HG02973 (cell line): ENCODE measurements at regions not wholly inside any gene's neighbourhood (a gene's known extent, or its start where the extent isn't known, plus 50 kb on each side); places are given as distances from the start of the nearest gene placed in this dataset.

Source experiments
- ATAC-seq: cut with Tn5 transposase; IDR thresholded peaks from one replicate; pipeline ENCODE4 v1.9.1; 2021; ENCODE audit warnings: moderate library complexity; ENCODE audit not compliant: unreplicated experiment

DNA sequence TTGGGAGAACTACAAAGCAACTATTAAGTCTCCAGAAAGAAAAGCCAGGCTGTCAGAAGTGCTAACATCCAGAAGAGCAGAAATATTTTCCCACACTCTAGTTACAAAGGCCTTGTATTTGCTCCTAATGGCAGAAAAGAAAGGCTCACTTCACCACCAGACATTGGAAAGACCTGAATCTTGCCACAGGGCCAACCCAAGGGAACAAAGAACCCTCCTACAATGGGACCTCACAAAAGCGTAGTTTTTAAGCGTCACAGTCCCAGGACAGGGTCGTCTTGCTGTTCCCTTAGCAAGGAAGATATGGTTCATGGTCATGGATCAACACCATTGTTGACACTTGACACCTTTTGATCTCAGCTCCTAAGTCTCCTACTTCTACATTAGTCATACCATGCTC is 119.1 kb downstream of the RPS29 start:
- no peak for ATAC-seq

DNA sequence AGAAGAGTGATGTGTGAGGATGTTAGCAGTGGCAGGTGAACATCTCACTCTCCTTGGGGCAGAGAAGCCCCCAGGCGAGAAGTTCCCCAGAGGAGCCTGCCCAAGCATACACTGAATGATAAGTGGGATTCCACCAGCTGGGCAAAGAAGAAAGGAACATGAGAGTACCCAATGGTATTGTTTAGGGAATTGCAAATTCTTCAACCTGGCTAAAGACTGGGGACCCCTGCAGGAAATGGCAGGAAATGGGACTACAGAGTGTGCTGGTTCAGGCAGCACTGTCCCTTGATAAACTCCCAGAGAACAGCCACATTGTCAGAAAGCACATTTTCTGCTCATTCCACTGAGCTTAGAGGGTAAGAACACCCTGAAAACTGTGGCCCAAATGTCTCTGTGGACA is 121.3 kb downstream of the RPS29 start:
- ATAC-seq = no peak

- no peak for ATAC-seq
Measured at GRCh38 chr14:49463146-49463545, 123.0 kb downstream of the RPS29 start.

- ATAC-seq = peak; percentile 90
Measured at GRCh38 chr14:49461529-49462401, 124.4 kb downstream of the RPS29 start.

GRCh38 chr14:49460662-49461061 is 125.5 kb downstream of the RPS29 start:
- no peak for ATAC-seq

DNA sequence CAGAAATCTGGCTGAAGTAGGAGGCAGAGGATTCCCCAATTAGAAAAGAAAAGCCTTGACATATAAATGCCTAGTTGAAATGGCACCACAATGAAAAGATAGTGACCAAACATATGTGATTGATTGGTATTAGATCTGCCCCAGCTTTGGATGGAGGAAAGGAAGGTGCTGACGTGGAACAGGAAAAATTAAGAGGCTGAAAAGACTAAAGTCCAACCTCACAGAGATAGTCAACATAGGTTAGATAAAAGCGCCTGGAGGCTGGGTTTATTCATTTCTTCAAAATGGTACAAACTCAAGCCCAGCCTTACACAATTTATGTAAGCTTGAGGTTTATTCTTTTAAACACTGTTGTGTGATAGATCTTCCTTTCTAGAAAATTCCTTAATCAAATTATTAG is 129.6 kb downstream of the RPS29 start:
- ATAC-seq = no peak

DNA sequence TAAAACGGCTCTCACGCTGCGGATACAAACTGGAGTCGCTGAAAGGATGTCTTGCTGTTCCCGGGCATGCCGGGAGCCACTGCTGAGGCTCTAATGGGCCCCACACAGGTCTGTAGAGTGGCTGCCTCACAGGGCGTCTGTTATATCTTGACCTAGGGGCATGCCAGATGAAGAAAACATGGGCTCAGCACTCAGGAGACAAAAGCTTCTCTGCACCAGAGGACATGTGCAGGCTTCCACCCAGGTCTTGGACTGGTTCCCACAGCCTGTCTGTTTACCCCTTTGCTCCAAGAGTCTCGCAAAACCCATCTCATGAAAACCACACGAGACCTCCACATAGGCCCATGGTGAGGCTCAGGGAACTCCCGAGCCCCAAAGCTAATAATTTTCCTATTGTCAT is 134.2 kb downstream of the RPS29 start:
- no peak for ATAC-seq

DNA sequence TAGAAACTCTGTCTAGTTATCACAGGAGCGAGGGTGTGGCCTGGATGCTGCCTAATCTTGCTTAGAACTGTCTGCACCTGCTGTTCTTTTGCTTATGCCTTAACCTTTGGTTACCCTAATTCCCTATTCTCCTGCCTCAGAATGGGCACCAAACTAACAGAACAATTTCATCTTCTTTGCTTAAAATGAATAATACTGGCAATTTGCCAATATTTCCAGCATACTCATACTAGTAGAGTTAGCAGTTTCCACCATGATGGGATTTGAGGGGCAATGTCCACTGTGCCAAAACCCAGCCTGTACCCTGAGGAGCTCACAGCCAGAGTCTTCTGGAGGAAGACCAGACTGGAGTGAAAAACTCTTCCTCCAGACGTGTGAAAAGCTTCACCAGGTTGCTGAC is 136.4 kb downstream of the RPS29 start:
- ATAC-seq = no peak

- no peak for ATAC-seq
Measured at GRCh38 chr14:49447540-49448107, 138.6 kb downstream of the RPS29 start.

DNA sequence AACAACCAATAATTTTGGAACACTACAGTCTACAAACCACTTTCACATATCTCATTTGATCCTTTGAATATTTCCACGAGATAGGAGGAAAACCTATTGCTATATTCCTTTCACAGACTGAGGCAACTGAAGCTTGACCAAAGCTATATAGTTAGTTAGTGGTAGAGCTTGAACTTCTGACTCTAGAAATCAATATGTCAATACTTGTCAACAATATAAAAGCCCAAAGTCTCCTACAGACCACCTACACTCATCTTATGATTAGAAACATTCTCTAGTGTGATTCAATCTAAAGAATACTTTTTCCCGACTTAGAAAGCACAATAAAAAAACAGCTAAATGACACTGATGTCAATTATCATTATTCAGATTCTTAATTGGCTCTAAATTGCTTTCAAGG is 139.4 kb downstream of the RPS29 start:
- ATAC-seq = no peak

GRCh38 chr14:49438256-49438770 is 147.9 kb downstream of the RPS29 start:
- no peak for ATAC-seq

- no peak for ATAC-seq
Measured at GRCh38 chr14:49428076-49428475, 158.1 kb downstream of the RPS29 start.

DNA sequence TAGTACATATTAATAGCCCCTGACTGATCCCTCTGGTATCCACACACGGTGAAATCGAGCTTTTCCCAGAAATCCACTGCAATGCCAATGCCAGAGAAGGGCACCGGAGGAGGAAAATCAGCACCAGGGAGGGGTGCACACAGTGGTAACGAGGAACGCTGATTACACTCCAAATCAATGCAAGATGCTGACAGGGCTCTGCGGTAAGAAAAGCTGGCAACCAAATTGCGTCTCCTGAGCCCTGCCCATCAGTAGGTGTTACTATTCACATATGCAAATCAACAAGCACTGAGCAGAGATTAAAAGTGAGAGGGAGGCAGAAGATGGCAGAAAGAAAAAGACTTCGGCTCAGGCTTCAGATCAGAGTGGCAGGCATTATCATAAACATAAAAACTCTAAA is 159.1 kb downstream of the RPS29 start:
- ATAC-seq = no peak

DNA sequence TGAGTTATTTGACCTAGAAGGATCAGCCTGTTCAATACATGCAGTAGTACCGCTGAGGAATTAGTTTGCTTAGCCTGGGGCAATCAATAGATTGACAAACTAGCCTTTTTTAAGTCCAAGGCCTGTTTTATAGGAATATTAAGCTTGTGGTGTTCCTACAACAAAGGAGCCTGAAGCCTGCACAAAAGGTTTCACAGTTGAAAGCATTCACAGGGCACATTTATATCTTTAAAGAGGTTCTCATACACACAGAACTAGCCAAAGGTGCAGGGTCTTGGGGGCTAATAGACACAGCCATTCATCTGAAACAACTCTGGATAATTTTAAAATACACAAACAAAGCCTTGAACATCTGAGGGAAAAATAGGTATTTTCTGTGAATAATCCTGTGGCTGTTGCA is 160.3 kb downstream of the RPS29 start:
- no peak for ATAC-seq

- ATAC-seq = no peak
Measured at GRCh38 chr14:49424436-49425331, 161.5 kb downstream of the RPS29 start.

DNA sequence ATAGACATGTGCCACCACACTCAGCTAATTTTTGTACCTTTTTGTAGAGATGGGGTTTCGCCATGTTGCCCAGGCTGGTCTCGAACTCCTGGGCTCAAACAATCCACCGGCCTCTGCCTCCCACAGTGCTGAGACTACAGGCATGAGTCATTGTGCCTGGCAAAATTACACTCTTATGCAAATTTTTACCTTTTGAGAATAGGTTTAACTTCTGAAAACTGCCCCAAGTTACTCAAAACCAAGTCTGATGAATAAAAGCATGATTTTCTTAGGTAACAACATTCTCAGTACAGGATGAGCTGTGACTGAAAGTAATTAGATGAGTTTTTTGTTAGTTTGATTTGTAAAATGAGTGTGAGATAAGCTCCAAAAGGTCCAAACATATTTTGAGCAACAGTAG is 166.0 kb downstream of the RPS29 start:
- ATAC-seq = peak; percentile 79

DNA sequence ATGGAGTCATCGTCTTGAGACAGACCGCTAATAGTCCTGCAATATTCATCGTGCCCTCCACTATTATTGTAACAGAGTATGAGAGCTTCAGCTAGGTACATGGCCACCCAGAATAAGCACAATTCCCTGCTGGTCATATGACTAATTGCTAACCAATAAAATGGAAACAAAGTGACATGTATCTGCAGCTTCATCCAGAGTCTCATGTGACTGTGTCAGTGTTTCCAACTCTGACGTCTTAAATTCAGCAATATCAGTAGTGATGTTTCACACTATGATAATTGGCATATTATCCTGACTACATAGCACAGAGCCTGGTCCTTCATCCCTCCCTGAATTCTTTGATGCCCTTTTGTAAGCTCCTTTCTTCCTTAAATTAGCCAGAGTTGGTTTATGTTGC is 167.4 kb downstream of the RPS29 start:
- ATAC-seq = no peak

DNA sequence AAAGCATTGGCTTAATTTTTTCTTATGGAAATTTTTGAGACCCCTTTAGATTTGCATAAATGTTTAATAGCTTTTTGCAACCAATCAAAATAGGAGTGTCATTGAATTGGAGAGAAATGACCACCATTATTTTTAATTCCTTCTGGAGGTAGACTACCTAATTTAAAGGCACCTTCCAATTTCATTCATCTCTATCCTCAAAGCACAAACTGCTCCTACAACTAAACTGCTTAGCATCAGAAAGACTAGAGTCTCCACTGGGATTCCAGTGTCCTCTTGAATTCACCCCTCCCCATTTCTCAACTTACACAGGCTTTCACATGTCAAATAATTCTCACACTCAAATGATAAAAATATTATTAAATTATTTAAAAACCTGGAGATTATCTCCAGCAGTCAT is 168.4 kb downstream of the RPS29 start:
- ATAC-seq = no peak

GRCh38 chr14:49408187-49408933 is 177.8 kb downstream of the RPS29 start:
- ATAC-seq = no peak

DNA sequence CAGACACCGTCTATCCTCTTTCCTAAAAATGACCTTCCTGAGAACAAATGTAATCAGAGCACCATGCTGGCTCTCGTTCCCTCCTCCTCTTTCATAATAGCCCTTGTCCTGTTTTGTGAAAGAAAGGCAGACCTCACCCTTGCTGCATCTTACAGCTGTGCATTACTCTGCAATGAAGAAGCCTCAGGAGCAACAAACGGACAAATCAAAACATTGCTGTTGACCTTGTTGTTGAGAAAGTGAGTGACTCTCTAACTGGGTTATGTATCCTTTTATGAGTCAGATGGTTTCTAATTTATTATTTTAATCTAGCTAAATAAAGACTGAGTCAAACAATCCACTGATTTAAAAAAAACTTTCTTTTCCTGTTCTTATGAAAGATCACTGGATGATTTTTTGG is 180.9 kb downstream of the RPS29 start:
- ATAC-seq = no peak

DNA sequence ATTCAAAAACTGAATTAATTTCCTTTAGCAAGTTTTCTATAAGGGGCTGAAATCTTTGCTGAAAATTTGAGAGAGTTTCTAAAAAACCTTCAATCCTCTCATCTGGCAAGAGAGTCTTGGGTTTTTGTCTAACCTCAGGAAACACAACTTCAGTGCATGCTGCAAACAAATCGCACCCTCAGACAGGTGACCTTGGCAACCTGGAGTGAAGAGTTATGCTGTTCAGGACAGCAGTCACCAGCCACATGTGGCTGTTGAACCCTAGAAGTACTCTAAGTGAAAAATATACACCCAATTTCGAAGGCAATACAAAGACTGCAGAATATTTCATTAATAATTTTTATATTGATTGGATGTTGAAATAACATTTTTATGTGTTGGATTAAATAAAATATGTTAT is 184.8 kb downstream of the RPS29 start:
- no peak for ATAC-seq
